Stimulated activated naive CD8-positive, alpha-beta T cell treated with anti-CD3 and anti-CD28 coated beads, Interleukin-15, amount 100 ng/mL, for 72 hours (primary cell): ENCODE measurements at regions not wholly inside any gene's neighbourhood (a gene's known extent, or its start where the extent isn't known, plus 50 kb on each side); places are given as distances from the start of the nearest gene placed in this dataset.
"Not testable (repeated sequence)": the region's sequence is repeated elsewhere in the genome, so short reads cannot be mapped to it uniquely, and the experiment has no call there.

Source experiments
- ATAC-seq: fragments of 150-1000 bp; cut with Tn5 transposase; 2 replicates; pipeline ENCODE4 v1.10.0; 2021; ENCODE audit warnings: mild to moderate bottlenecking, moderate library complexity
- DNase-seq, 2 donors: peaks; one replicate each; pipeline ENCODE4 v3.0.0; 2021 to 2022
- H3K27ac Mint-ChIP-seq, 2 donors: one replicate each; pipeline ENCODE4 v1.8.0; 2022; ENCODE audit warnings: mild to moderate bottlenecking in 2 of 2, mixed read lengths in 2 of 2, moderate library complexity in 2 of 2
- H3K27me3 Mint-ChIP-seq: one replicate; pipeline ENCODE4 v1.8.0; 2022; ENCODE audit warnings: mixed read lengths
- H3K4me1 Mint-ChIP-seq: one replicate; pipeline ENCODE4 v1.8.0; 2022; ENCODE audit warnings: mild to moderate bottlenecking, mixed read lengths
- H3K4me3 Mint-ChIP-seq, 2 donors: one replicate each; pipeline ENCODE4 v1.8.0; 2022; ENCODE audit warnings: mild to moderate bottlenecking in 2 of 2, mixed read lengths in 2 of 2, moderate library complexity in 1 of 2
- H3K9me3 Mint-ChIP-seq, 2 donors: one replicate each; pipeline ENCODE4 v1.8.0; 2022; ENCODE audit warnings: mixed read lengths in 2 of 2

- H3K4me1 Mint-ChIP-seq, result no peaks in the 10 kb centered on the region
- H3K4me3 Mint-ChIP-seq, result no peak overlapping the region
- H3K9me3 Mint-ChIP-seq, result no peaks in the 10 kb centered on the region
- no peak overlapping the region for H3K27ac Mint-ChIP-seq
- peaks cover 18% of the 10 kb centered on the region for H3K27me3 Mint-ChIP-seq
- ATAC-seq (no peak), DNase-seq (no peak)
Observed at GRCh38 chr21:33146467-33146866, 76.5 kb downstream of the OLIG1 start.

- no peak overlapping the region for H3K4me3 Mint-ChIP-seq
- no peak for DNase-seq
- ATAC-seq, result no peak
- peak overlapping the region in 1 of 2 donors; percentile 15 for H3K27ac Mint-ChIP-seq
- peaks cover 12% of the 10 kb centered on the region for H3K4me1 Mint-ChIP-seq
- peaks cover 45% of the 10 kb centered on the region for H3K27me3 Mint-ChIP-seq
- no peaks in the 10 kb centered on the region for H3K9me3 Mint-ChIP-seq
Observed at GRCh38 chr21:33149181-33149580, 79.2 kb downstream of the OLIG1 start.

GRCh38 chr21:33150968-33151367, 78.8 kb upstream of the IFNAR2 start:
- not testable (repeated sequence) for ATAC-seq, H3K9me3 Mint-ChIP-seq, DNase-seq, H3K27ac Mint-ChIP-seq, H3K4me3 Mint-ChIP-seq
- peaks cover 12% of the 10 kb centered on the region for H3K4me1 Mint-ChIP-seq
- H3K27me3 Mint-ChIP-seq, result peaks cover 35% of the 10 kb centered on the region

GRCh38 chr21:33151941-33152731, 77.6 kb upstream of the IFNAR2 start:
- Mint-ChIP-seq H3K9me3 (no peaks in the 10 kb centered on the region), H3K27me3 (peaks cover 40% of the 10 kb centered on the region), H3K4me1 (peaks cover 12% of the 10 kb centered on the region), H3K4me3 (peak overlapping the region in 1 of 2 donors; percentile 52), H3K27ac (peak overlapping the region in 1 of 2 donors; percentile 72)
- DNase-seq (no peak), ATAC-seq (no peak)

- peaks cover 12% of the 10 kb centered on the region for H3K4me1 Mint-ChIP-seq
- H3K9me3 Mint-ChIP-seq, result no peaks in the 10 kb centered on the region
- H3K4me3 Mint-ChIP-seq, result no peak overlapping the region
- H3K27ac Mint-ChIP-seq, result no peak overlapping the region
- DNase-seq (no peak), ATAC-seq (no peak)
- peaks cover 46% of the 10 kb centered on the region for H3K27me3 Mint-ChIP-seq
Observed at GRCh38 chr21:33152732-33153130, 77.0 kb upstream of the IFNAR2 start.

- Mint-ChIP-seq H3K27ac (no peak overlapping the region), H3K27me3 (peaks cover 53% of the 10 kb centered on the region), H3K4me1 (peaks cover 12% of the 10 kb centered on the region), H3K4me3 (no peak overlapping the region), H3K9me3 (peaks cover 0 to 18% of the 10 kb centered on the region in 2 donors)
- no peak for ATAC-seq
- DNase-seq, result no peak
Observed at GRCh38 chr21:33155005-33155404, 74.7 kb upstream of the IFNAR2 start.

DNA sequence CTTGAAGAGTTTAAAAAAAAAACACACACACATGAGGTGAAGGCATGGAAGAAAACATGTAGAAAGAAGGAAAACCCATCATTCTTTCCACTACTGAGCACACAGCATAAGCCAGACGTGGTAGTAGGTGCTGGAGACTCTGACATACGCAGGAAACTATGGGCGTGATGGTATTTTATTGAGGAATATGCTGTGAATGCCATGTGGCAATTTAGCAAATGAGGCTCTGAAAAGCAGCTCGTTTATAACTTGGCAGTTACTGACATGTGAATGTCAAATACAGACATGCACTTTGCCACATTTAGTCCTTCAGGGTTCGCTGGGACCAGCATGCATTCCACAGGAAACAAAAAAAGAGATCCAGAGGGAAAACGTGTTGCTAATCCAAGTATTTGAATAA, 74.3 kb upstream of the IFNAR2 start:
- Mint-ChIP-seq H3K27ac (no peak overlapping the region), H3K4me1 (peaks cover 12% of the 10 kb centered on the region), H3K9me3 (peaks cover 0 to 18% of the 10 kb centered on the region in 2 donors), H3K4me3 (no peak overlapping the region), H3K27me3 (peaks cover 53% of the 10 kb centered on the region)
- DNase-seq (no peak), ATAC-seq (no peak)

- no peak overlapping the region for H3K27ac Mint-ChIP-seq
- DNase-seq (no peak), ATAC-seq (no peak)
- peaks cover 0 to 18% of the 10 kb centered on the region in 2 donors for H3K9me3 Mint-ChIP-seq
- H3K4me1 Mint-ChIP-seq, result peaks cover 6% of the 10 kb centered on the region
- no peak overlapping the region for H3K4me3 Mint-ChIP-seq
- H3K27me3 Mint-ChIP-seq, result peaks cover 37% of the 10 kb centered on the region
Observed at GRCh38 chr21:33157303-33157702, 72.4 kb upstream of the IFNAR2 start.

- Mint-ChIP-seq H3K27ac (no peak overlapping the region), H3K4me3 (no peak overlapping the region), H3K9me3 (peaks cover 0 to 18% of the 10 kb centered on the region in 2 donors), H3K27me3 (peaks cover 23% of the 10 kb centered on the region), H3K4me1 (no peaks in the 10 kb centered on the region)
- DNase-seq, result no peak
- no peak for ATAC-seq
Observed at GRCh38 chr21:33158654-33159053, 71.1 kb upstream of the IFNAR2 start.

GRCh38 chr21:33162436-33162951, 67.2 kb upstream of the IFNAR2 start:
- DNase-seq, result no peak

DNA sequence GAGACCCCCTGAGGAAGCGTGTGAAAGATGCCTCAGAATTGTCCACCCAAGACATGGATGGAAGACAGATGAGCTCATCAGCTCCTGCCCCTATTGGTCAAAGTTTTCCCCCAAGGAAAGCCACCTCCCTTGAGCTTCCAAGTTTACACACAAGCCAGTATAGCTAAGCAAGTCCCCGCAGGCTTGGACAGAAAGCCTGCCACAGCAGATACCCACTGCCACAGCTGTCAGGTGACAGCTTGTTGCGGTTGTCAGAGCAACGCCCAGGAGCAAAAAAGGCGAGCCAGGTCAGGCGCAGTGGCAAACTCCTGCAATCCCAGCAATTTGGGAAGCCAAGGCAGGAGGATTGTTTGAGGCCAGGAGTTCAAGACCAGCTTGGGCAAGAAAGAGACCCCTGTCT, 60.9 kb upstream of the IFNAR2 start:
- H3K4me3 Mint-ChIP-seq, result no peak overlapping the region
- peaks cover 8% of the 10 kb centered on the region for H3K27me3 Mint-ChIP-seq
- no peaks in the 10 kb centered on the region for H3K4me1 Mint-ChIP-seq
- no peak for DNase-seq
- no peak for ATAC-seq
- H3K27ac Mint-ChIP-seq, result no peak overlapping the region
- peaks cover 0 to 9% of the 10 kb centered on the region in 2 donors for H3K9me3 Mint-ChIP-seq

More at GRCh38 chr21:33162436-33162951, 67.2 kb upstream of the IFNAR2 start:
- ATAC-seq, result no peak
- Mint-ChIP-seq H3K27me3 (peaks cover 9% of the 10 kb centered on the region), H3K4me1 (no peaks in the 10 kb centered on the region), H3K4me3 (no peak overlapping the region), H3K9me3 (peaks cover 4 to 18% of the 10 kb centered on the region in 2 donors), H3K27ac (no peak overlapping the region)

DNA sequence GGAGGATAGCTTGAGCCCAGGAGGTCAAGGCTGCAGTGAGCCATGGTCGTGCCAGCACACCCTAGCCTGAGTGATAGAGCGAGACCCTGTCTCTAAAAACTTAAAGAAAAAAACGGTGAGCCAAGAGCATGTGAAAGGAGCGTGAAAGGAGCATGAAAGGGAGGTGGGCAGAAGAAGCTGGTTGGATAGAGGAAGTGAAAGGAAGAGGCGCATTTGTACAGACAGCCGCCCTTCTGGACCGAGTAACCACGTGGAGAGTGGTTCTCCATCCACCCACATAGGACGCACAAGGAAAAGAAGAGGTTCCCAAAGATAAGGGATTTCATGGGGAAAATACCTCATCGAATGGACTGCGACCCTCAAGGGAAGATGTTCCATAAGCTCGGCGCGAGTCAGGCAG, 60.4 kb upstream of the IFNAR2 start:
- ATAC-seq (no peak), DNase-seq (no peak)
- H3K4me3 Mint-ChIP-seq, result no peak overlapping the region
- no peaks in the 10 kb centered on the region for H3K4me1 Mint-ChIP-seq
- no peak overlapping the region for H3K27ac Mint-ChIP-seq
- H3K9me3 Mint-ChIP-seq, result peaks cover 0 to 9% of the 10 kb centered on the region in 2 donors
- peaks cover 8% of the 10 kb centered on the region for H3K27me3 Mint-ChIP-seq

DNA sequence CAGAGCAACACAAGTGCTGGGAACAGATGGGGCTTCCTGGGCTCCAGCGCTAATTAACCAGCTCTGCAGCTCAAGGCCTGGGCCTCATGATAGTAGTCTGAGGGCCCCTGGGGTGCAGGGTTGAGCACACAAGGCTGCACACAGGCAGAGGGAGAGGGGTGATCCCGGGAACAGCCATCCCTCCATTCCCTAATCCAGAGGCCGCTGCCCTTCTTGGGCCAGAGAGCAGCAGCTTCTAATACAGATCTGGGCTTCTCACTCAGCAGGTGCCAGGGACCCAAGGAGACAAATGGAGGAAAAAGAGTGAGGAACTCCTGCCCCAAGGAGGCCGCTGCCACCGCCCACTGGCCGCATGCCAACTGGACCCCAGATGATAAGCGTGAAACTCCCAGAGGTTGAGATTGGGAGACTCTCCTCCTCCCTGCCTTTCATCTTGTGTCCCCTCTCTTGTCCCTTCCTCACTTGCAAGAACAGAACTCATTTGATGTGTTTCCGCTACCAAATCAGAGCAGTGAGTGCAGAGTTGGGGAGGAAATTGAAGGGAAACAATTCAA, 58.0 kb upstream of the IFNAR2 start:
- ATAC-seq (no peak), DNase-seq (no peak)
- Mint-ChIP-seq H3K9me3 (peaks cover 0 to 6% of the 10 kb centered on the region in 2 donors), H3K27ac (no peak overlapping the region), H3K4me1 (no peaks in the 10 kb centered on the region), H3K27me3 (peaks cover 8% of the 10 kb centered on the region), H3K4me3 (no peak overlapping the region)

GRCh38 chr21:33174756-33175155, 55.0 kb upstream of the IFNAR2 start:
- no peaks in the 10 kb centered on the region for H3K27me3 Mint-ChIP-seq
- no peak for ATAC-seq
- H3K4me3 Mint-ChIP-seq, result no peak overlapping the region
- no peak overlapping the region for H3K27ac Mint-ChIP-seq
- H3K4me1 Mint-ChIP-seq, result no peaks in the 10 kb centered on the region
- DNase-seq, result no peak
- H3K9me3 Mint-ChIP-seq, result no peaks in the 10 kb centered on the region
